ENCODE measurements at regions not wholly inside any gene's neighbourhood (a gene's known extent, or its start where the extent isn't known, plus 50 kb on each side); places are given as distances from the start of the nearest gene placed in this dataset.

DNA sequence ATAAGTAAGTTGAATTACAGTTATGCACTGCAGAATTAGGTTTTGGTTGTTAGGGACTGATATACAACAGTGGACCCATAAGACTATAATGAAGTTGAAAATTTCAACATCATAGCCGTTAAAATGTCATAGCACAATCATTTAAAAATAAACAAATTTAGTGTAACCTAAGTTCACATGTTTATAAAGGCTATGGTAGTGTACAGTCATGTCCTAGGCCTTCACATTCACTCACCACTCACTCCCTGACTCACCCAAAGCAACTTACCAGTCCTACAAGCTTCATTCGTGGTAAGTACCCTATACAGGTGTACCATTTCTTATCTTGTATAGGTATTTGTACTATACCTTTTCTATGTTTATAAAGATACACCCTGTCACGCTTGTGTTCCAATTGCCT lies 113.7 kb downstream of the RAB11FIP2 start:
- no peak overlapping the region for H3K27ac ChIP-seq
- TF ChIP-seq, protein P1, sequence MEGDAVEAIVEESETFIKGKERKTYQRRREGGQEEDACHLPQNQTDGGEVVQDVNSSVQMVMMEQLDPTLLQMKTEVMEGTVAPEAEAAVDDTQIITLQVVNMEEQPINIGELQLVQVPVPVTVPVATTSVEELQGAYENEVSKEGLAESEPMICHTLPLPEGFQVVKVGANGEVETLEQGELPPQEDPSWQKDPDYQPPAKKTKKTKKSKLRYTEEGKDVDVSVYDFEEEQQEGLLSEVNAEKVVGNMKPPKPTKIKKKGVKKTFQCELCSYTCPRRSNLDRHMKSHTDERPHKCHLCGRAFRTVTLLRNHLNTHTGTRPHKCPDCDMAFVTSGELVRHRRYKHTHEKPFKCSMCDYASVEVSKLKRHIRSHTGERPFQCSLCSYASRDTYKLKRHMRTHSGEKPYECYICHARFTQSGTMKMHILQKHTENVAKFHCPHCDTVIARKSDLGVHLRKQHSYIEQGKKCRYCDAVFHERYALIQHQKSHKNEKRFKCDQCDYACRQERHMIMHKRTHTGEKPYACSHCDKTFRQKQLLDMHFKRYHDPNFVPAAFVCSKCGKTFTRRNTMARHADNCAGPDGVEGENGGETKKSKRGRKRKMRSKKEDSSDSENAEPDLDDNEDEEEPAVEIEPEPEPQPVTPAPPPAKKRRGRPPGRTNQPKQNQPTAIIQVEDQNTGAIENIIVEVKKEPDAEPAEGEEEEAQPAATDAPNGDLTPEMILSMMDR (conservative IDR thresholded peaks at IDR 0.05): no peak

DNA sequence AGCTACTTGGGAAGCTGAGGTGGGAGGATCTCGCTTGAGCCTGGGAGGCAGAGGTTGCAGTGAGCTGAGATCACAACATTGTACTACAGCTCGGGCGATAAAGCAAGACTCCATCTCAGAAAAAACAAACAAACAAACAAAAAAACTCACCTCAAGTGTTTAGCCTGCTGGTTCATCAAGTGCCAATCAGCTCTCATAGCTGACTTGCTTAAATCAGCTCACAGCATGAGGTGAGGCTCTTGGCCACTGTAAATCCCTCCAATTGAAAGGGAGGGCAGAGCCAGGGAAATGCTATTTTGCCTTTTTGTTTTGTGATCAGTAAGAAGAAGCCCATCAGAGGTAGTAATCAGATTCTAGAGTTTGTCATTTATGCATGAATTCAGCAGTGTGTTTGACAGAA lies 112.3 kb downstream of the RAB11FIP2 start:
- no peak overlapping the region for H3K27ac ChIP-seq
- TF ChIP-seq, protein P1 (conservative IDR thresholded peaks at IDR 0.05): no peak

DNA sequence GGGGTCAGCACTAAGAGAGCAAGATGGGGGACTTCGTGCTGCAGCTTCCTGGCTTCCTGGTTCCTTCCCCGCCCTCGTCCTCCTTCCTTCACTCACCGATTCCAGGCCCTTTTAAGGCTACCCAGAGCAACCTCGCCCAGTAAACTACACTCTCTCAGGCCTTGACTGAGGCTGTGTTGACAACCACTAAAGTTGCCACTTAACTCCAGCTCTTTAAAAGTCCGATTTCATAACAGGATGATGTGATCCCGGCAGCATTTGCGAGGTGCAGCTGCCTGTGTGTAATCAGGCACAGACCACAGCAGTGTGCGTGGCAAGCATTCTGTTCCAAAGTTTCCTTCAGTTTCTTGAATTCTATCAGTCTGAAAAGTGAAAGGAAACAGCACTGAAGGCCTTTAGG lies 110.6 kb downstream of the RAB11FIP2 start:
- no peak overlapping the region for H3K27ac ChIP-seq
- TF ChIP-seq, protein P1 (conservative IDR thresholded peaks at IDR 0.05): no peak

DNA sequence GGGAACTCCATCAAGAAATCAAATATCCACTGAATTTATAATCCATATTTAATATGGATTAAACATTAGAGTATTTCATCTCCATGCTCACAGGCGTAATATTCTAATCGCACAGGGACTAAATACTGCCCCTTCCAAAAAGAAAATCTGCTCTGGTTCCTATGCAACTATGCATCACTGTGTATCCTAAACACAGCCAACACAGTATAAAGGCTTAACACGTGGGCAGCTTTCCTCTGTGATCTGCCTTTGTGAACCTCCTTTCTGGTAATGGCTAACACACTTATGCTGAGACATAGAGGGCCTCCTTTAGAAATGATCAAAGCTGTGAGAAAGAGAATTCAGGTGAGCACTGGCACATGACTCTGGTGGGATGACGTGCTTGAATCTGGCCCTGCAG lies 110.2 kb downstream of the RAB11FIP2 start:
- H3K27ac ChIP-seq: no peak overlapping the region
- TF ChIP-seq, protein P1 (conservative IDR thresholded peaks at IDR 0.05): no peak

DNA sequence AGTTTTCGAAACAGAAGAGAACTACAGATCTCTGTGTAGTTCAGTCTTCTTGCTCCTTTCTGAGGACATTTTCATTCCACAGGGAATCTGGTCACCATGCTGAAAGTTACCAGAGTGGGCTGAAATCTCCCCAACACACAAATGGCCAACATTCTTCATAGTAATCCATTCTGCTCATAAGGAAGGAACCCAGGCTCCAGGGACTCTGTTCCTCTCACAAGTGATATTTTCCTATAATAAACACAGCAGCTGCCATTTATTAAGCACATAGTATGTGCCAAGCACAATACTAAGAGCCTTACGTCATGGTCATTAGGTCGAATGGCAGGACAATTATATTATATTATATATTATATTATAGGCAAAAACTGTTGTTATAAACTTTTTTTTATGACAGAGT lies 109.8 kb downstream of the RAB11FIP2 start:
- TF ChIP-seq, protein P1 (conservative IDR thresholded peaks at IDR 0.05): no peak
- H3K27ac ChIP-seq: no peak overlapping the region

DNA sequence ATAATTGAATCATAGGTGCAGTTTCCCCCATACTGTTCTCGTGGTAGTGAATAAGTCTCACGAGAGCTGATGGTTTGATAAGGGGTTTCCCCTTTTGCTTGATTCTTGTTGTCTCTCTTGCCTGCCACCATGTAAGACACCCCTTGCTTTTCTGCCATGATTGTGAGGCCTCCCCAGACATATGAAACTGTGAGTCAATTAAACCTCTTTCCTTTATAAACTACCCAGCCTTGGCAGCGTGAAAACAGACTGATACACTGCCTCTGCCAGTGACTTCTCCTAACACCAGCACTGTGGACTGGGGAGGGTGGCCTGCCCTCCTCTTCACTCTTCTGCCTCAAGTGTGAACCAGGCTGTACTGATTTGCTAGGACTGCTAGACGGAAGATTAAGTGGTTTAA lies 108.6 kb downstream of the RAB11FIP2 start:
- H3K27ac ChIP-seq: no peak overlapping the region
- TF ChIP-seq, protein P1 (conservative IDR thresholded peaks at IDR 0.05): no peak

DNA sequence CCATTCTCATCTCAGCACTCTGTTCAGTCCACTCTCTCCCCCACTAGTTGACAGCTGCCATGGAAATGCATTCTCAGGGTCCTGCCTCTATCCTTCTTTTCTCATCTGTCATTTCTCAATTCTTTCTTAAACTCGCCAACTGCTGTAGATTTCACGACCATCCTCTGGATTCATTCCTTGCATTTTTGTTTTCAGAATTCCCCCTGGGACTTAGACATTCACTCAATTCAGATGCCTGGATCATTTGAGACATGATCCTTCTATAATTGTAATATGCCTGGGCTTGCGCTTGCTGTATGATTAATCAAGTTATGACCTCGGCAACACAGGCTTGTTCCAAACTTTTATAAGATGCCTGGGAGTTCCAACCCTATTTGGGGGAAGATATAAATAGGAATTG lies 104.5 kb downstream of the RAB11FIP2 start:
- TF ChIP-seq, protein P1 (conservative IDR thresholded peaks at IDR 0.05): no peak
- no peak overlapping the region for H3K27ac ChIP-seq
